Thoracic aorta (tissue), 2 donors: ENCODE measurements at regions not wholly inside any gene's neighbourhood (a gene's known extent, or its start where the extent isn't known, plus 50 kb on each side); places are given as distances from the start of the nearest gene placed in this dataset.
"Not testable (repeated sequence)": the region's sequence is repeated elsewhere in the genome, so short reads cannot be mapped to it uniquely, and the experiment has no call there.

Source experiments
- ATAC-seq: fragments of 150-250 bp; one replicate; pipeline ENCODE4 v1.8.0; 2017; ENCODE audit warnings: low read depth; ENCODE audit not compliant: insufficient number of reproducible peaks, low FRiP score
- DNase-seq: peaks from one replicate; pipeline ENCODE4 v3.0.0-alpha.2; 2020; ENCODE audit warnings: low spot score
- H3K27ac ChIP-seq, 2 donors: fragments of 200-600 bp; sonication (generic); 1 replicate in 1 of 2; 2 replicates in 1 of 2; pipeline ENCODE4 v1.5.1; 2016; ENCODE audit warnings: mild to moderate bottlenecking in 2 of 2, moderate library complexity in 2 of 2
- H3K27me3 ChIP-seq: fragments of 200-600 bp; sonication (generic); replicated peaks from 2 replicates; pipeline ENCODE4 v1.6.0; 2016; ENCODE audit warnings: mild to moderate bottlenecking; ENCODE audit not compliant: insufficient read depth
- H3K36me3 ChIP-seq: fragments of 200-600 bp; sonication (generic); one replicate; pipeline ENCODE4 v1.5.1; 2016
- H3K4me1 ChIP-seq, 2 donors: fragments of 200-600 bp; sonication (generic); 1 replicate in 1 of 2; 2 replicates in 1 of 2; pipeline versions ENCODE4 v1.5.1 to v1.6.0; 2016; ENCODE audit warnings: low read depth in 2 of 2, mild to moderate bottlenecking in 1 of 2; ENCODE audit not compliant: control insufficient read depth in 1 of 2
- H3K4me3 ChIP-seq: fragments of 200-600 bp; sonication (generic); 2 replicates; pipeline ENCODE4 v1.5.1; 2016; ENCODE audit warnings: mild to moderate bottlenecking
- H3K9me3 ChIP-seq: fragments of 200-600 bp; sonication (generic); 2 replicates; pipeline ENCODE4 v1.5.1; 2016
- CTCF ChIP-seq: fragments of 200-600 bp; sonication (generic); IDR thresholded peaks from one replicate; pipeline ENCODE4 v1.5.1; 2019; ENCODE audit warnings: antibody characterized with exemption

DNA sequence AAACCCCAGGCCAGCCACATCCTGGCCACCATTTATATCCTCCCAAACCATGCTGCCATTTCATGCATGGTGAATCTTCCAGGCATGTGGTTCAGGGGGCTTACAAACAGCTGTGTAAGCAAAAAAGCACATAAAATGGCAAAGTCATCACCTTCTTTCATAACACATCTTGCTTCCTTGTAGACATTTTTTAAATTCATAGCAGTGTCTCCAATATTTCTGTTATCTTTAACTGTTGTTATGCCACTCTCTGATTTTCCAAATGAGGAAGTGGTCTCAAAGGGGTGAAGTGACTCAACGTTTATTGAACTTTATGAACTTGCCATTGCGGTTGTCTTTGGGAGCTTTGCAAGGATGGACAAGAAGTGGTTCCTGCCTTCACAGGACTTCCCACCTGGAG, 264.4 kb downstream of the MEX3B start:
- DNase-seq (no peak), ATAC-seq (no peak)
- Histone ChIP-seq H3K9me3 (no peaks in the 10 kb centered on the region), H3K4me1 (no peaks in the 10 kb centered on the region), H3K36me3 (no peaks in the 10 kb centered on the region), H3K4me3 (no peak overlapping the region), H3K27me3 (no peaks in the 10 kb centered on the region), H3K27ac (no peak overlapping the region)
- no peak for TF ChIP-seq CTCF

GRCh38 chr15:81780966-81781365, 264.9 kb downstream of the MEX3B start:
- H3K27me3 ChIP-seq: no peaks in the 10 kb centered on the region
- no peaks in the 10 kb centered on the region for H3K9me3 ChIP-seq
- H3K4me3 ChIP-seq: no peak overlapping the region
- no peak for ATAC-seq
- no peaks in the 10 kb centered on the region for H3K36me3 ChIP-seq
- no peak overlapping the region for H3K27ac ChIP-seq
- TF ChIP-seq CTCF: no peak
- DNase-seq: no peak
- H3K4me1 ChIP-seq: no peaks in the 10 kb centered on the region

DNA sequence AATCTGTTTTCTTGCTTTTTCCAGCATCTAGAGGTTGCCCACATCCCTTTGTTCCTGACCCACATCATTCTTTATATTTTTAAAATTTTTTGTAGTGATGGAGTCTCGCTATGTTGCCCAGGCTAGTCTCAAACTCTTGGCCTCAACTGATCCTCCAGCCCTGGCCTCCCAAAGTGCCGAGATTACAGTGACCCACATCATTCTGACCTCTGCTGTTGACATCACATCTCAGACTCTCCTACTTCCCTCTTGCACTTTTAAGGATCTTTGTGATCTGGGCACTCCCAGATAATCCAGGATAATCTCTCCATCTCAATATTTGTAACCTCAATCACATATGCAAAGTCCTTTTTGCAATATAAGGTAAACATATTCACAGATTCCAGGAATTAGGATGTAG, 266.6 kb downstream of the MEX3B start:
- ATAC-seq: no peak
- no peak overlapping the region for H3K4me3 ChIP-seq
- no peak for TF ChIP-seq CTCF
- H3K27me3 ChIP-seq: no peaks in the 10 kb centered on the region
- no peaks in the 10 kb centered on the region for H3K4me1 ChIP-seq
- no peaks in the 10 kb centered on the region for H3K9me3 ChIP-seq
- H3K27ac ChIP-seq: no peak overlapping the region
- H3K36me3 ChIP-seq: no peaks in the 10 kb centered on the region
- no peak for DNase-seq

DNA sequence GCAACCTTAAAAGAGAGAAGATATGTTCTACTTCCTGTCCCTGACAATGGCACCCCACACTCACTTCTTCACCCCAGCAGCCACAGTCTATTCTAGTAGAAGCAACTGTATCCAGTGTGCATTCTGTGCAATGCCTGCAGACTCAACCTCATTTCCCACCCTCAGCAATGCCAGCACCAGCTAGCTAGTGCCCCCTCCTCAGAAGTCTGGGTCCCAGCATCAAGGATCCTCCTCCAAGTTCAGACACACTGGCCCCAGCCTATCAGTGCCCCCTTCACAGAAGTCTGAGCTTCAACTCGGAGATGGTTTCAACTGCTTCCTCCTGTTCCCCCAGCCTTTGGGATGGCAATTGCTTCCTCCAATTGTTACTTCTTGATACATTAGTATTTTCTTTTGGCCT, 268.3 kb downstream of the MEX3B start:
- no peaks in the 10 kb centered on the region for H3K27me3 ChIP-seq
- H3K36me3 ChIP-seq: no peaks in the 10 kb centered on the region
- DNase-seq: no peak
- H3K4me1 ChIP-seq: no peaks in the 10 kb centered on the region
- TF ChIP-seq CTCF: no peak
- no peaks in the 10 kb centered on the region for H3K9me3 ChIP-seq
- no peak overlapping the region for H3K27ac ChIP-seq
- no peak for ATAC-seq
- H3K4me3 ChIP-seq: no peak overlapping the region

- no peaks in the 10 kb centered on the region for H3K9me3 ChIP-seq
- DNase-seq: no peak
- H3K4me1 ChIP-seq: no peaks in the 10 kb centered on the region
- no peak overlapping the region for H3K4me3 ChIP-seq
- no peak for TF ChIP-seq CTCF
- no peak overlapping the region for H3K27ac ChIP-seq
- H3K27me3 ChIP-seq: no peaks in the 10 kb centered on the region
- no peaks in the 10 kb centered on the region for H3K36me3 ChIP-seq
- no peak for ATAC-seq
These were observed 268.8 kb downstream of the MEX3B start for GRCh38 chr15:81776976-81777375.

DNA sequence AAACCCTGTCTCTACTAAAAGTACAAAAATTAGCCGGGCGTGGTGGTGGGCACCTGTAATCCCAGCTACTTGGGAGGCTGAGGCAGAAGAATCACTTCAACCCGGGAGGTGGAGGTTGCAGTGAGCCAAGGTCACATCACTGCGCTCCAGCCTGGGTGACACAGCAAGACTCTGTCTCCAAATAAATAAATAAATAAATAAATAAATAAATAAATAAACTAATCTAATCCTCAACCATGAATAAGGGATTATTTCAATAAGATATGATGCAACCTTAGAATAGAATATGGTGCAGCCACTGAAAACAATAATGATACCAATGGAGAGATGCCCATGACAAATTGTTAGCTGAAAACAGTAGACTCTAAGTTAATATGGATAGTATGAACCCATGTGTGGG, 270.0 kb downstream of the MEX3B start:
- DNase-seq, H3K36me3 ChIP-seq, H3K4me1 ChIP-seq, ATAC-seq, H3K27ac ChIP-seq, H3K4me3 ChIP-seq, H3K27me3 ChIP-seq, H3K9me3 ChIP-seq: not testable (repeated sequence)
